22Rv1 (cell line): ENCODE measurements at regions not wholly inside any gene's neighbourhood (a gene's known extent, or its start where the extent isn't known, plus 50 kb on each side); places are given as distances from the start of the nearest gene placed in this dataset.
"Not testable (repeated sequence)": the region's sequence is repeated elsewhere in the genome, so short reads cannot be mapped to it uniquely, and the experiment has no call there.

Experiments used
- H3K27ac ChIP-seq: fragments of 450-650 bp; 2 replicates; pipeline ENCODE4 v1.5.1; 2017
- ZFX ChIP-seq: fragments of 450-650 bp; IDR thresholded peaks from 2 replicates; pipeline ENCODE4 v1.6.1; 2017; ENCODE audit warnings: antibody characterized with exemption, borderline replicate concordance
- TF ChIP-seq, protein P1 (sequence below): fragments of 450-650 bp; IDR thresholded peaks from 2 replicates; pipeline ENCODE4 v1.5.1; 2017; ENCODE audit warnings: mild to moderate bottlenecking

DNA sequence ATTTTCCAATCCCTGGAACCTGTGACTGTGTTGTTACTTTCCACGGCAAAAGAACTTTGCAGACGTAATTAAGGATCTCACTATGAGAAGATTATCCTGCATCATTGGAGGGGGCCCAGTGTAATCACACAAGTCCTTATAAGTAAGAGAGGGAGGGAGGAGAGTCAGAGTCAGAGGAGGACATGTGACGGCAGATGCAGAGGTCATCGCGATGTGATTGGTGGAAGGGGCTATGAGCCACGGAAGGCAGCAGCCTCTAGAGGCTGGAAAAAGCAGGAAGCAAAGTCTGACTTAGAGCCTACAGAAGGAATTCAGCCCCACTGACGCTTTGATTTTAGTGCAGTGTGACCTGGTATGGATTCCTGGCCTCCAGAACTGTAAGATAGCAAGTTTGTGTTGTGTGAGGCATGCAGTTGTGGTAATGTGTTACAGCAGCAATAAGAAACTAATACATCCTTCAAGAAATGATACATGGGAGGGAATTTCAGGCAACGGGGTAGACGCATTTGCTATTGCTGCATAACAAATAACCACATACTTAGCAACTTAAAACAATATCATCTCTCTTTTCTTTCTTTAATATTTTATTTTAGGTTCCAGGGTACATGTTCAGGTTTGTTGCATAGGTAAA lies 112.7 kb upstream of the SERPINE2 start:
- no peak for TF ChIP-seq ZFX
- TF ChIP-seq, protein P1, sequence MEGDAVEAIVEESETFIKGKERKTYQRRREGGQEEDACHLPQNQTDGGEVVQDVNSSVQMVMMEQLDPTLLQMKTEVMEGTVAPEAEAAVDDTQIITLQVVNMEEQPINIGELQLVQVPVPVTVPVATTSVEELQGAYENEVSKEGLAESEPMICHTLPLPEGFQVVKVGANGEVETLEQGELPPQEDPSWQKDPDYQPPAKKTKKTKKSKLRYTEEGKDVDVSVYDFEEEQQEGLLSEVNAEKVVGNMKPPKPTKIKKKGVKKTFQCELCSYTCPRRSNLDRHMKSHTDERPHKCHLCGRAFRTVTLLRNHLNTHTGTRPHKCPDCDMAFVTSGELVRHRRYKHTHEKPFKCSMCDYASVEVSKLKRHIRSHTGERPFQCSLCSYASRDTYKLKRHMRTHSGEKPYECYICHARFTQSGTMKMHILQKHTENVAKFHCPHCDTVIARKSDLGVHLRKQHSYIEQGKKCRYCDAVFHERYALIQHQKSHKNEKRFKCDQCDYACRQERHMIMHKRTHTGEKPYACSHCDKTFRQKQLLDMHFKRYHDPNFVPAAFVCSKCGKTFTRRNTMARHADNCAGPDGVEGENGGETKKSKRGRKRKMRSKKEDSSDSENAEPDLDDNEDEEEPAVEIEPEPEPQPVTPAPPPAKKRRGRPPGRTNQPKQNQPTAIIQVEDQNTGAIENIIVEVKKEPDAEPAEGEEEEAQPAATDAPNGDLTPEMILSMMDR, result no peak
- H3K27ac ChIP-seq, result no peak overlapping the region

DNA sequence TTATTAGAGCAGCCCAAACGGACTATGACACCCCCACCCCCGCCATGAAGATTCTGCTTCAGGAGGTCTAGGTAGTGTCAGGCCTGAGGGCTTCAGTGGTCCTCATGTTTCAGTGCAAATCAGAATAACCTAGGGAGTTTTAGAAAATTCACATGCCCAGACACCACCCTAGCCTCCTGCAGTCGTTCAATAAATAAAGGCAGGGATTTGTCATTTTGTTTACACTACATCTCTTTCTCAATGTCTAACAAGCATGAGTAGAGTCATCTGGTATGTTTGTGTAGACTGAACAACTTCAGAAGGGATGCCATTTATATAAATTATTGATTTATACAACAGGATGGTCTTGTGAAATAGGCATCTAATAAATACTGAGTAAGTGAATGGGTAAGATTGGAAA lies 112.1 kb upstream of the SERPINE2 start:
- no peak for TF ChIP-seq ZFX
- TF ChIP-seq, protein P1, result no peak
- no peak overlapping the region for H3K27ac ChIP-seq

DNA sequence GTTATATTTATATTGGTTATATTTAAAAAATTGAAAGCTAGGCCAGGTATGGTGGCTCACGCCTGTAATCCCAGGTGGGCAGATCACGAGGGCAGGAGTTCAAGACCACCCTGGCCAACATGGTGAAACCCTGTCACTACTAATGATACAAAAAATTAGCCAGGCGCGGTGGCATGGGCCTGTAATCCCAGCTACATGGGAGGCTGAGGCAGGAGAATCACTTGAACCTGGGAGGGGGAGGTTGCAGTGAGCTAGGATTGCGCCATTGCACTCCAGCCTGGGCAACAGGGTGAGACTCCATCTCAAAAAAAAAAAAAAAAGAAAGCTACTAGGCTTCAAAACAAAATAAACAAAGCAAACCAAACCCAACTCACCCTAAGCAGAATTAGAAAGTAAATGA lies 109.0 kb upstream of the SERPINE2 start:
- H3K27ac ChIP-seq, result not testable (repeated sequence)

DNA sequence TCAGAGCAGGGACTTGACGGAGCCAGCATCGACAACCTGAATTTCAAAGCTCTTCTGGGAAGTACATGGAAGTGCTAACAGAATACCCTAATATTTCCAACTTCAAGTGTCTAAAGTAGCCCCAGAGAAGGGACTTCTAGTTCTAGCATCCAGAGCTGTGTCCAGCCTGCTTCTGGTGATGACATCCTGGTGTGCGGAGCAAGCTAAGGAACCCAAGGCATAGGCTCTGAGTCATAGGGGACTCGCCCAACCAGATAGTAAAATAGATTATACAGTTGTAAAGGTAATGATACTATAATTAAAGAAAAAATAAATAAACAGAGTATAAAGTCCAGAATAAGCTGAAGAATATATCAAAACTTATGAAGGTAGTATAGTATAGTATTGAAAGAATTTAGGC lies 108.1 kb upstream of the SERPINE2 start:
- TF ChIP-seq, protein P1, result no peak
- TF ChIP-seq ZFX, result no peak
- no peak overlapping the region for H3K27ac ChIP-seq

DNA sequence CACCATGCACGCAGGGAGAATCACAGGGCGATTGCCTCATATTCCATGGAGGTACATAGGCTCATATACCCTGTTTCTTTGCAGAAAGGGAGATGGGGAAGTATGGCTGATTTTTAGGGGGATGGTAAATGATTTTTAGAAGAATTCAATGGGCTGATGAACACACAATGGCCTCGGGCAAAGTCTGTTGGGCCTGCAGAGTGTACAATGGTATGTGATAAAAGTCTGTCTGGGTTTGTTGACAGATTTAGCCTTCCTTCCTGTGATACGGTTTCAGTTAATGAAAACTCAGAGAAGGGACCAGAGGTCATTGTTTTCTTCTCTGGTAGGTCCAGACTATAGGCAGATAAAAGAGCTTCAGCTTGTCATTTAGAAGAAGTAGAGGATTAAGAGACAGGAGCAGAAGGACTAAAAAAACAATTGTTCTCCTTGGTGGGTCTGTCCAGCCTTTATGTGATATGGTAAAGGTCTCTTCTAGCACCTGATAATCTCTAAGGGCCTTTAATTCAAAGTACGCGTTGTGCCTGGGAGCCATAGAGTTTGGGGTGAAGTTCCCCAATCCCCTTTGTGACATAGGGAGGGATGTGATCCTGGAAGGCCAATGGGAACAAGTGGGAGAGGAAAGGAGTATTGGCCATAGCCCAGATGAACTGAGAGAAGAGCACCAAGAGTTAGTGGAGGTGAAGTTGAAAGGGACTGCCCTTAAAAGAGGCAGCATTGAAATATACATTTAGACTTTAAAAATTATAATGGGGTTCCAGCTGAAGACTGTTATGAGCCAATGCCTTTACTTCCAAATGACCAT lies 107.5 kb upstream of the SERPINE2 start:
- no peak for TF ChIP-seq ZFX
- TF ChIP-seq, protein P1, result no peak
- H3K27ac ChIP-seq, result no peak overlapping the region

DNA sequence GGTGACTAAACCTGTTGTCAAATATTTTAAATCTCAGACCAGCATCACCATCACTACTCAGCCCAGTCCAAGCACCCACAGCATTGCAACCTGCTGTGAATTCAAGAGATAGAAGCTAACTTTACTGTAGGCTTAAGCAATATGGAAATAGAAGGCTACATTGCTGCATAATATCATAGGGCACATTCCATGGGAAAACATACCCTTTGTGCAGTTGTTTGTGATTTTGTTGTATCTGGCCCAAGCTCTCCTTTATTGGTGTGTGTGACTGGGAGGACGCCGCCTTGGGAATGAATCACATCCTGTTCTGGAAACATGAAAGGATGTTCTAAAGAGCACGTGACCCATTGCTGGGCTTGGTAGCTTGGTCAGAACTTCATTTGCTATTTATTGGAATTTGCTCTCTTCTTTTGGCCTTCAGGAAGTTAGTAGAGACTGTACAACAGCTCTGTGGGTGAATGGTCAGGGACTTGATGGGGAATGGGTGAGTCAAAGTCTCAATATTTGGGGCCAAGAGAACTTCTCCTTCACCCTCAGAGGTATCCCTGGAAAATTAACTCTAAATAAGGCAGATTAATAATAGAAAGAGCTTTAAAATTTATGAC lies 106.8 kb upstream of the SERPINE2 start:
- TF ChIP-seq, protein P1, result no peak
- no peak for TF ChIP-seq ZFX
- no peak overlapping the region for H3K27ac ChIP-seq

DNA sequence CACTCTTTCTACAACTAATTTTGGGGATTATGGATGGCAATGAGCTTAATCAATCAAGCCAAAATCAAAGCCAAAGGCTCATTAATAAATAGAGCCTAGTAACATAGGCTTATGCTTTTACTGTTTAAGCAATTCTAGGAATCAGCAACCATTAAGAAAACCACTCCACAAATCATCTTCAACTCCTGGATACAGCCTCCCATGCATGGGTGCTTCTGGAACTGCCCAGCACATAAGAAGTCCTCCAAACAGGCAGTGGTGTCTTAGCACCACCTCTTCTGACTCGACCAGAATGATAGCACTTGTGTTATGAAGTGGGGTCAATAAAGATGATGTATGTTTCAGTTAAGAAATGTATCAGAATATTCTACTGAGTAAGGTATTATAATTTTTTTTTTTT lies 104.4 kb upstream of the SERPINE2 start:
- no peak for TF ChIP-seq ZFX
- TF ChIP-seq, protein P1, result no peak

More for the DNA sequence above, 104.4 kb upstream of the SERPINE2 start:
- no peak overlapping the region for H3K27ac ChIP-seq
